HG03457 (cell line): ENCODE measurements at regions not wholly inside any gene's neighbourhood (a gene's known extent, or its start where the extent isn't known, plus 50 kb on each side); places are given as distances from the start of the nearest gene placed in this dataset.

Source experiments
- ATAC-seq: cut with Tn5 transposase; IDR thresholded peaks from one replicate; pipeline ENCODE4 v1.9.1; 2021; ENCODE audit warnings: moderate number of reproducible peaks; ENCODE audit not compliant: unreplicated experiment

DNA sequence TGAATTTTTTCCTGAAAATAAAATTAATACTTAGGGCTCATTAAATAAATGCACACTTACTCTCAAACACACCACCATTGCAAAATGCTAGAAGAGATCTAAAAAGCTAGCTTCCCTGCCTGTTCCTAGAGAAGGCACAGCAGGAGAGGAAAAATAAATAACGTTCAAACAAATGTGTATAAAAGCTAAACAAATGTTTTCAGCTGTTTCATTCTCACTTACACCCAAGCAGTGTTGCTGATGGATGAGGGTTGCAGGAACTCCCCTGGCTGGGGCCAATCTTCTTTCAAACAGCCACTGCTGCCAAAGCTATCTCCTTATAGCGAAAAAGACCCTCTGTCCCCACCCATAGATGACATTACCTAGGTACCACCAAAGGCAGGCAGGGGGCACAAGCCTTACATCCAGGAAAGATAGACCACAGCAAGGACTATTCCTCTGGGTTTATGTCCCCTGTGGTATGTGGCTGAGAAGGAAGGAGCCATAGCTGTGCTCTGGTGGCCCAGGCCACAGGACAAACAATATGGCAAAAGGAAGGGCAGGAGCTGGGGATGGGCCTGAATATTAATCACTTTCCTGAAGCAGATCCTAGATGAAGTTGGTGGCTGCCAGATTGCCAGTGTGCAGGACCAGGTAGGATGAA lies 214.6 kb downstream of the TTC32 start:
- ATAC-seq, result no peak

DNA sequence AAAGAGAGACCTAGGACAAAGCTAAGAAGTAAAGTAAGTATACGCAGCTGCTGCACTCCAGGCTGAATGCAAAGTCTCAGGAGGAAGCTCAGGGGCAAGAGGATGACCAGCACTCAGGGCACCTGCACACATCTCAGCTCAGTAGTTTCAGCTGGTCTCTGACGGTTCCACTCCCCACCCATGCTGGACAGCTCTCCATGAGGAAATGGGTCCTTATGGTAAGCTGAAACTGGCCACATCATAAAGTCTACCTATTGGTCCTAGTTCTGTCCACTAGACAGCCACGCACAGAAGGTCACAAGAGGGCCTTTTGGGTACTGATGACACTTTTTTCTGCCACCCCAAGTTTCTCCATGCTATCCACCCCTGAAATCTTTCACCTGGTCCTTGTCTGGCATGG lies 215.3 kb downstream of the TTC32 start:
- no peak for ATAC-seq

DNA sequence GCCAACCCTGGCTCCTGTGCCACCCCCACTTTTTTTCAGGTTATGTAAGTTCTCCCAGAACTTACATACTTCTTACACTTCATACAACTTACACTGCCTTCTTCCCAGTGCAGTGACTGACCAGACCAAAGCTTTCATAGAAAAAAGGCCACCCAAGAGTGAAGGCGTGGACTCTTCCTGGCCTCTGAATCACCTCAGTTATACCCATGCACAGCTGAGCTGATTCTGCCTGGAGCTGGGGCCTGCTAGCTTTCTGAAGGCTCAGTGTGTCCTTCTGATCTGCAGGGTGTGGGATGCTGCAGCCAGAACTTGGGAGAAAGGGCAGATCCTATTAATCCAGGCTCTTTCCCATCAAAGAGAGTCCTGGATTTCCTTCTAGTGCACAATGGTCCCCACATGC lies 216.1 kb downstream of the TTC32 start:
- no peak for ATAC-seq

DNA sequence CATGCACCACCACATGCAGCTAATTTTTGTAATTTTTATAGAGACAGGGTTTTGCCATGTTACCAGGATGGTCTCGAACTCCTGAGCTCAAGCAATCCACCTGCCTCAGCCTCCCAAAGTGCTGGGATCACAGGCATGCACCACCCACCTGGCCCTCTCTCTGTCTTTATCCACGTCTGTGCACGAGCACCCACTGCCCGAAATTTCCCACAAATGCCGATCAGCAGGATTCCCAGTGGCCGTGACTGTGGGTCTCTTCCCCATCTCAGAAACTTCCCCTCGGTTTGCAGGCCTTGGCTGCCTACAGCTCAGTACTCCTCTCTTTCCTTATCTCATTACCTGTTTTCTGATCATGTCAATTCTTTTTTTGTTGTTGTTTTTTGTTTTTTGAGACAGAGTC lies 217.3 kb downstream of the TTC32 start:
- no peak for ATAC-seq

DNA sequence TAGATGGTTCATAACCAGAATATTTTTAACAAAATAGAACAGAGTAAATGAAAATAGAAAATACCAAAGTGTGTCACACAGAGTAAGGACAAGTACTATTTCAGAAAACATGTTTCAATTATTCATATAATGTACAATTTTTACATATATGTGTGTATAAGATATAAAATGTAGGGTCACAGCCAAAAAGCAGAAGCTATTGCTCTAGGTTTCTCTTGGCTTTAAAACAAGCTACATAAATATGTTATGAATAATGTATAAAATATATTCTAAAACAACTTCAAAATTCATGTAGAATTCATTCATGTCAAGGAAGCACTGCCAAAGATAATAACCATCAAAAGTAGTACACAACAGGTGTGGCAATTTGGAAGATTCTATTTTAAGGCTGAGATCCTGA lies 218.2 kb downstream of the TTC32 start:
- ATAC-seq, result no peak

DNA sequence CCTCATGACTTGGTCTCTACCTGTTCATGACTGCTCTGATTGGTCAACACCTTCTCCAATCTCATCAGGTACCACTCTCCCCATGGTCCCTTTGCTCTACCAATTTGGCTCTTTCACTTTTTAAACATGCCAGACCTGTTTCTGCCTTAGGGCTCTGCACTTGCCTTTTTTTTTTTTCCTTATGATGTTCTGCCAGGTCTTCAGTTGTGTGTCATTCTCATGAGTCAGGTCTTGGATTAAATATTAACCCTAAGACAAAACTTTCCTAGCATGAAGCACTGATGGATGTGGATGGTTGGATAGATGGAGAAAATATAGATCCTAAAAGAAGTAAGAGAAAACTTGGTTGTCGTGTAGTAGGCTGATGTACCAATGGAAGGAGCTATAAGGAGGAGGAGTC lies 219.3 kb downstream of the TTC32 start:
- ATAC-seq, result no peak

DNA sequence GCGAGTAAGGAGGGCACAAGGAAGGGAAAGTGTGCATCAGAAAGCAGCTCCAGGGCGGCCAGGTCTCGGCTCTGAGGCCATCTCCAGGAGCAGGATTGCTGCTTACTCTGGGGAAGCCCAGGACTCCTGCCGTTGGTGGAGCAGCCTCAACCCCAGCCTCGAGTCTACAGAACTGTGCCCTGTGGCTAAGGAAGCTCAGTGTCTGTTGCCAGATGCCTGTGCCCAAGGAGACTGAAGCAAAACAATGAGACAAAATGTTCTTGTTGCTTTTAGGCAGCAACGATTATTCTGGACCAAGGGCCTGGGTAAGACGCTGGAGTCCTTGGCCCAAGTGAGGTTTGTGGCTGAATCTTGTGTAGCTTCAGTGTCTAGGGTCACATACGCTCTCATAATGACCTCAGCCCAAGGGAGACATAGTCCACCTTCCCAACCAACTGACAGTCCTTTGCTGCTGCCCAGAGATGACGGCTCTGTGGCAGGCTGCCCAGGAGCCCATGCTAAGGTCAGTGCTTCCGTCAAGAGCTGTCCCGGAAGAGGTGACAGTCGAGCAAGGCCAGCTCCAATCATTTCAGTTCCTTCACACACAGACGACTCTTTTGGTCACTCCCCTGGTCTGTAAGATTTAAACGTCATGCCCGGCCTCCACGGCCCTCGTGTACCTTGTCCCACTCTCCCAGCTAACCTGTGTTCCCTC lies 223.8 kb downstream of the TTC32 start:
- ATAC-seq, result no peak

DNA sequence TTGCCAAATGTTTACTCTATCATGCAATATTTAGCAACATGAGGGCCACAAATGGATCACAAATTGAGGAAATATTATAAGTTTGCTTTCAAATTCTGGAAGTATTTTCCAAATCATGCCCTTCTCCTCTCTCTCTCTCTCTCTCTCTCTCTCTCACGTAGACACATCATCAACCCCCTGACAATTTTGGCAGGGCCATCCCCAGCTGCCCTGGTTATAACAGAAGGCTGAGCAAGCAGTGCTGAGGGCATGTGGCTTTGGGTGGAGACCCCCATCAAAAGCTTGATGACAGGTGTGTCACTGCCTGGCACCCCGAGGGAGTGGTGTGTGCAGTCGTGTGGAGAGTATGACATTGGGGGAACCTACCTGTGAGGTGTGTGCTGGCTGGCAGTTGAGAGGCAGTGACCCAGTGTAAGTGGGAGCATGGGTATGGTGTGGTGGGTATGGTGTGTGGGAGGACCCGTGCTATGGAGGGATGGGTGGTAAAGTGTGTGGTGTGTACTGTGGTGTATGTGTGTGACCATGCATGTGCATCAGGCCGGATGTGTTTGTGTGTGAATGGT lies 224.5 kb downstream of the TTC32 start:
- ATAC-seq, result no peak

DNA sequence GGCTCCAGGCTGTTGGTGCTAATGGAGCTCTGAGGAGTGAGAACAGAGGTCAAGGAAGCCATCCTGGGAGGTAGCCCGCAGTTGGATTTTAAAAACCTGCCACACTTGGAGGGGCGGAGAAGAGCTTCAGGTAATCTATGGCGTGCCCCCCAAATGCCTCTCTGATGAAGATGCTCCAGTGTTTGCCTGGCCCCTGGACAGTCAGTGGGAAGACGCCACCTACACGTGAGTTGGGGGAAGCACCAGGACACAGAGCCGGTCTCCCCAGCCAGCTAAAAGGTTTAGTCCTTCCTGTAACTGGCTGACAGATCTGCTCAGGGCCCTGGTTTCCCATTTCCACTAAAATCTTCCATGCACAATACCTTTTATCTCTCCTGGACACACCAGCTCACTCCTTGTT lies 225.0 kb downstream of the TTC32 start:
- ATAC-seq, result no peak

DNA sequence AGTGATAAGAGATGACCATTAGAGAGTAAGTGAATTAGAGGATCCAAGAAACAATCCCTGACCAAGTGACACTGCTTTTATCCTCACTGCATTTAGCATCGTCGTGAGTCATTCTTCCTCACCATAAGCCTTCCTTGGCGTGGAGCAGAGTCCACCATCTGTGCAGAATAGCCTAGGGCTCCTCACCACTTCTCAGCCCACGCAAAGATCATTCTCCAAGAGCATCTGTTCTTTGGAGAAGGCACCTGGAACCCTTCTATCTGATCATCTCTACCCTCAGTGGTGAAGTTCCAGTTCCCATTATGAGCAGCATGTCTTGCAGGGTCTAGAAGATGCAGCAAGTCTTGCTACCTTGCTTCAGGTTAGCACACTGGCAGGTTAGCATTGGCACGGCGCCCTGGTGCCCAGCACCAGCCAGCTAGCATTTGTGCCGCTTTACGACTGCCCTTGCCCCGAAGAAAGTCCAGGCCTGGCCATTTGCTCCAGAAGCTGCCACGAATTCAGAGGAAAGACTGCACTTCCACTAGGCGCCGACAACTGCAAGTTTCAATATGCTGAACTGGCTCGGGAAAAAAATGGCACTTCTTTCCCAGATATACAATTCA lies 225.8 kb downstream of the TTC32 start:
- no peak for ATAC-seq

DNA sequence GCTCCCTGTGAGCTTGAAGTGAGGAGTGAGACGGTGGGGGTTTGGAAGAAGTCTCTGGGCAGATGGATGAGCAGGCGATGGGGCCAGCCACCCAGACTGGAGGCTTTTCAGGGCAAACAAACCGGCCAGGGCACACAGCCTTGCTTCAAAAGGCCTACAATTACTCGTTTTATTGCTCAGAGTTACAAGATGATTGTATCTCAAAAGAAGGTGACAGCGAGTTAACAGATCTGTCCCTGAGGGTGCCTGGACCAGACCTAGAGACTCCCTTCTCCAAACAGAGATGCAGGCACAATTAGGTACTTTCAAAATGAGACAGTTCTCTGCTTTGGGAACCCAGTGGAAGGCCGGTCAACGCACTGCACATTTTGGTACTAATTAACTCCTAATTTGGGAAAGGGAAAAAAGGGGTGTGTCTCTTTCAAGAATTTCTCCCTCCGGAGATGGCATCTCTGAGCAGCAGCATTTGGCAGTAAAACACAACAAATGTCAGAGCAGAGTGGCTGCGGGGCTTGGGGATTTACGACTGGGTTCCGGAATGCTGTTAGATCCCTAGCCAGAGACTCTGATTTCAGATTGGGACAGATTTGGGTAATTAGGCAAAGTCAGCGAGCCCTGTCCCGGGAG lies 226.7 kb downstream of the TTC32 start:
- ATAC-seq, result no peak

DNA sequence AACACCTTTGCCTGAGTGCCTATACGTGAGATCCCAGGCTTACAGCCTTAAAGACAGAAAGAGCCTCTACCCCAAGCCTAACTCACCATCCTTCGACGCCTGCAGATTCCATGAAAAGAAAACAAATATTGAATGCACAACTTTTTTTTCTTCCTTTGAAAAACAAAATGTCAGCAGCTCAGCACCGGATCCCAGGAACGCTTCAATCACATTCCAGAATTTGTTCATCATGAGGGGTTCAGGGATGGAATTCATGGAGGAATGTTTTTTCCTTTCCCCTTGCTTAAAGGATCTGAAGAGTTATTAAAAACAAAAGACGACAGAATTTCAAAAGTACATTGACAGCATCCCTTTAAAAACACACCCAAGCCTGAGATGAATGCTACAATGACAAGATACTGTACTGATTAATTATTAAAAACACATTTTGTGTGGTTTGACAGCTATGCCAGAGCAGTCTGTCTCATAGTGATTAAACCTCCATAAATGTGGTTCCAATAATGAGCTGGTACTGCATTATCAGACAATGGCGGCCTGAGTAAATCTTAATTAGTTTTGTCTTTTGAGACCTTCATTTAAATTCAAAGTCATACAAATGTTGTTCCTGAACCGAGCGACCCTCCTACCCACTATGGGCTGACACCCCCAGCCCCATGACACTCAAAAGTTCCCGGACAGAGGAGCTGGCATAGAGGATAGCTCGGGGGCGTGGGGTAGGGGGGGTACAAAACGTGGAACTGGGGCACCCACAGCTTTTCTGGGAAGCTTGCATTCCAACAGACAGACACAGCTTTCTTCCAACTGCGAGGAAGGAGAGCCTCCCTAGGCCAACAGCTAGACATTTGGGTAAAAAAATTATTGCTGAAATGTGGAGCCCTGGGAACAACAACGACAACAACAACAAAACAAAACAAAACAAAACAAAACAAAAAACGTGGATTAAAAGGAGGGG lies 227.5 kb downstream of the TTC32 start:
- ATAC-seq, result no peak

DNA sequence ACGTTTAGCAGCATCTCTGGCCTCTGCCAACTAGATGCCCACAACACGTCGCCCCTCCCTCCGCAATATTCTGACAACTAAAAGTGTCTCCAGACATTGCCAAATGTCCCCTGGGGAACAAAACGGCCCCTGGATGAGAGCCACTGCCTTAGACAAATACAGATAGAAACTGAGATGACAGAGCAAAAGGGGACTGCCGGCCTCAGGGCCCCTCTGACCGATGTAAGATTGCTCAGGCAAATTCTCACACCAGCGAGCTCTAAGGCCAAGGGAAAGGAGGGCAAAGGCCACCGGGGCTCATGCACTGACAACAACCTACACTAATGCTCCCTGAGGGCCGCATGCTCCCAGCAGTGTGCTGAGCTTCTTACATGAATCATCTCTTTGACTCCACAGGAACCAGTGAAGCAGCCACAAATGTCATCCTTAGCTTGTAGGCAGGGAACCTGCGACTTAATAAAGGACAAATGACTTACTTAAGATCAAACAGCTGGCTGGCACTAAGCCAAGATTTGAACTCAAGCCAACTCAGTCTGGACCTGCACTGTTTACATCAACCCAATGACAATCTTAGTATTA lies 228.5 kb downstream of the TTC32 start:
- ATAC-seq, result no peak

DNA sequence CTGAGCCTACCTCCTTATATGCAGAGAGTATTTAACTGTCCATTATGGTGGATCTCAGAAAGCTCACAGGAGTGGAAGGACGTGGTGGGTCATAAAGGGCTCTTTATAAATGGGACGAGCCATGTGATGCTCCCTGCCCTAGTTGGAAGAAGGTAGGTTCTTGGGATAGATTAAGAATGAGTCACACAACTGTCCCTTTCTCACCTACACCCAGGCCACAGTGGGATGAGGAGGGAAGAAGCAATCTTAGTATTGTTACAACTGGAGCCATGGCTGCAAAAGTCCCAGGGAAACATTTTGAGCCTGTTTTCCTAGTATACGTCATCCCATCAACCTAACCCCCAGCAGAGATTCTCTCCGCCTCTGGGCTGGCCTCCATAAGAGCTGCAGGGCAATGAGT lies 229.9 kb downstream of the TTC32 start:
- no peak for ATAC-seq

DNA sequence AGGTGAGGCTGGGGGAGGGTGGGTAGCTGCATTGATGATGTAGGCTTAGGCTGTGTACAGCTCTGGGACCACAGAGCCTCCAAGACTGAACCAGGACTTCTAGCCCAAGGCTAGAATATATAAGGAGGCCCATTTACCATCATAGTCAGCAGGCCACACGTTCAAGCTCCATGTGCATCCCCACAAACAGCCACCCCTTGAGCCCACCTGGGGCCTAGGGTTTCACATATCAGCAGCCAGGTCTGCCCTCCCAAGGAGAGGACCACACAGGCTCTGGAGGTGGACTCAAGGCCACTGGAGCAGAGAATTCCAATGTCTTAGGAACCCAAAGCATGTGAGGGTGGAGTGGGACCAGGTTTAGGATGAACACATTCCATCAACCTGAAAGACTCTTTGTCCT lies 230.5 kb downstream of the TTC32 start:
- ATAC-seq, result no peak

DNA sequence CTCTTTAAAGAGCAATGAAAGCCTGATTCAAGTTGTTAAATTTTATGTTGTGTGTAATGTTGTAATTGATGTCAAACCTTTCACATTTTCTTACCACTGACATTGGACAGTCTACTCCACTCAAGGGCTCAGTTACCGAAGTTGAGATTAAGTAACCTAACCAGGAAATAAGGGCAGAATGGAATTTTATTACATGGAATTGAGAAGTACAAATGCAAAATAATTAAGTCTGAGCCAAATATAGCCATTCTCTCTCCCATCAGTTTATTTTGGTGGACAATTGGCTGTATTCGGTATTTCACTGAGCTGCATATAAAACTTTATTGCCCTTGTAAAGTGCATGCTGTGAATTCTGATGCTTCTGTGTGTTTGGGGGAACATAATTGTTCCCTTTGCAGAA lies 231.5 kb downstream of the TTC32 start:
- no peak for ATAC-seq

DNA sequence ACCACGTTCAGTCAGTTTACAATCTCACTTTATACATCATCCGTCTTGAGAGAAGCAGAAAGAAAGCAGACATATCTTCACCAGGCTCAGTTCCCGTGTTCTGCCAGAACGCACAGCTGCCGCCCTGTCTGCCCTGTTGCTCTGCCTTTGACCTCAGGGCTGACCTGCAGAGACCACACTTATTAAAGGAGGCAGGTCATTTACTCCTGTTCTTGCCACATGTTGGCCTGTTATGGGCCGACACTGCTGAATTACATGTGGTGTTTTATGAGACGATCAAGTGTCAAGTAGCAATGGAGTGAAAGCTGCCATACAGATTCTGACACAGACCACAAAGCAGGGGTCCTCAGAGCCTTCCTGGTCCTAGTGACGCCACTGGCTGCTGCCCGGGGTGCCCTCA lies 232.2 kb downstream of the TTC32 start:
- no peak for ATAC-seq

DNA sequence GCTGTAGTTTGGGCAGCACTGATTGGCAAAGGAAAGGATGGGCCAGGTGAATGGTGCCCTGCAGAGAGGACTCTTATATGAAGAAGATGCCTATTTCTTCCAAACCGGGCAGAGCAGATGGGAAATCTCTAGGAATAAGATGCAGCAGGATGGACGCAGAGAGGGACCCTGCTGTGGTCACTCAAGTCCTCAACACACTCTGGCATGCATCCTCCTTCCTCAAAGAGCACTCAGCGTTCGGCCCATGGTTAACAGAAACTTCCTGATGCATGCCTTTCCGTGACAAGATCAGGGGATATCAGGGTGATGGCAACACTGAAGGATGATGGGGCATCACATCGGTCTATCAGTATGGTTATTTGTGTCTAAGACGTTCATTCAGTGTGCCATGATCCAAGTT lies 232.7 kb downstream of the TTC32 start:
- no peak for ATAC-seq

DNA sequence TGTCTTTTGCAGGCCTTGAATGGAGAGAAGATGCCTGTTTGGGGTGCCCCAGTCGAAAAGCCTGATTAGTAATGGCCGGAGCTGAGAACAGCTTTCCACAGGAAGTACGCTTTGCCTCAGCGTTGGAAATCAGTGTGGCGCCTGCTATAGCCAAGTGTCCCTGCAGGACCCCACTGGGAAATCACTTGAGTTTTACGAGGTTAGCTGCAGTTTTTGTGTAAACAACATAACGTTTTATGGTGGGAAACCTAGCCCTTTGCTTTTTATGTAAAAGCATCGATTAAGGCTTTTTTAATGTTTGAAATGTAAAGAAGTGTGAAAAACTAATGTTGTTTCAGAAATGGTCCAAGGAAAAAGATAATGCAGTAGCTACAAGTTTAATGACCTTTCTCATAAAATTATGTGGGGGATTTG lies 234.2 kb downstream of the TTC32 start:
- no peak for ATAC-seq

DNA sequence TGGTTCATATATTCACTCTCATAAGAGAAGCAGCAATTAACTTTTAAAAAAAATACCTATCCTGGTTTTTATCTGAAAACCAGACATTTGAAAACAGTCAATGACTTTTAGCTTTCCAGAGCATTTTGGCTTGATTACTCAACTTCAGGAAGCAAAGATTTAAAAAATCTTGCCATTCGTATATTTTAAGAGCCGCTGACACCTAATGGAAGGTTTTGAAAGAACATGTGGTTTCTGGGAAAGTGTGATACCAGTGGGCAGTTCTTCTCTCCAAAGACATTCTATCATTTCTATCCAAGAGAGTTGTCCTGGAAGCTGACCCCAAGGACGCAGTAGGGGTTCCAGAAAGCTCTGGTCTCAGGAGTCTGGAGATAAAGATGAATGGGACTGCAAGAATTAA lies 234.7 kb downstream of the TTC32 start:
- no peak for ATAC-seq
